Effector memory CD8-positive, alpha-beta T cell (primary cell): ENCODE measurements at regions not wholly inside any gene's neighbourhood (a gene's known extent, or its start where the extent isn't known, plus 50 kb on each side); places are given as distances from the start of the nearest gene placed in this dataset.
A peak's percentile ranks its signal among the peaks of the same experiment; 100 is the strongest.

ENCODE experiments used
- ATAC-seq: fragments of 150-1000 bp; cut with Tn5 transposase; replicated peaks from 2 replicates; pipeline ENCODE4 v1.10.0; 2021; ENCODE audit warnings: mild to moderate bottlenecking, moderate library complexity
- DNase-seq, 3 experiments: peaks; one replicate each; pipeline ENCODE4 v3.0.0; 2021
- H3K27ac Mint-ChIP-seq, 2 donors: one replicate each; pipeline ENCODE4 v1.8.0; 2022; ENCODE audit warnings: mild to moderate bottlenecking in 2 of 2, mixed read lengths in 2 of 2, moderate library complexity in 2 of 2
- H3K27me3 Mint-ChIP-seq, 2 donors: one replicate each; pipeline ENCODE4 v1.8.0; 2022; ENCODE audit warnings: mixed read lengths in 2 of 2
- H3K36me3 Mint-ChIP-seq: one replicate; pipeline ENCODE4 v1.8.0; 2022; ENCODE audit warnings: mild to moderate bottlenecking, moderate library complexity, mixed read lengths; ENCODE audit not compliant: insufficient read depth
- H3K4me1 Mint-ChIP-seq, 2 donors: one replicate each; pipeline ENCODE4 v1.8.0; 2022; ENCODE audit warnings: low read depth in 2 of 2, mixed read lengths in 2 of 2
- H3K4me3 Mint-ChIP-seq, 2 donors: one replicate each; pipeline ENCODE4 v1.8.0; 2022; ENCODE audit warnings: mild to moderate bottlenecking in 2 of 2, mixed read lengths in 2 of 2, moderate library complexity in 2 of 2
- H3K9me3 Mint-ChIP-seq, 2 donors: one replicate each; pipeline ENCODE4 v1.8.0; 2022; ENCODE audit warnings: mixed read lengths in 2 of 2

- DNase-seq (no peak), ATAC-seq (no peak)
- Mint-ChIP-seq H3K27ac (peak overlapping the region in 1 of 2 donors; percentile 4), H3K9me3 (no peaks in the 10 kb centered on the region), H3K4me1 (peaks cover 18 to 27% of the 10 kb centered on the region in 2 donors), H3K27me3 (no peaks in the 10 kb centered on the region), H3K36me3 (no peaks in the 10 kb centered on the region), H3K4me3 (peak overlapping the region in 1 of 2 donors; percentile 58)
Observed at GRCh38 chrX:42437211-42437610, 340.8 kb downstream of the PPP1R2C start.

DNA sequence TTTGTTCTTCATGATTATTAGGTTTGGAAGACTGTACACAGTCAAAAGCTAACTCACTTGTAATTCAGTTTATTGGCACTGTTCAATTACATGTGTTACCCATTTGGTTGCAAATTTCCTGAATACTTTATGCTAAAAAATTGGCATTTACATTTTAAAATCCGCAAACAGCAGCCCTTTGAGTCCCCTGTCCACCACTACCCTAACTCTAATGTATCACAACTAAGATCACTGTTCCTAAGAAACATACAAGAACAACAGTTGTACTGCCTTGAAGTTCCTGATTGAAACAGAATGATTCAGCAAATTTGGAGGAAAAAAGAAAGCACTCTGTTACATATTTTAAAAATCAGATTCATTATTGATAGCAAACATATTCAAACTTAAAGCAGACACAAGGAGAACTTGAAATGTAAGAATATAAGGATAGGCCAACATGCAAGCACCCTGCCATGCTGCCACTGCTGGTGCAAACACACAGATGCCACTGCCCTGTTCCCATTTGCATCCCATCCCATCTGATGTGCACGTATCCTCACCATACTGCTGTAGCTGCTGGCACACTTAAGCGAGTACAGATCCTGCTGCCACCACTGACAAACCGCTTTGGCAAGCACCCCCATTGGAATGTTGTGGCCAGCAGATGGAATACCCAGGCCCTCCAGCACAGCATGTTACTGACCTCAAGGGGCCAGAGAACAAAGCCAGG, 343.4 kb downstream of the PPP1R2C start:
- no peaks in the 10 kb centered on the region for H3K36me3 Mint-ChIP-seq
- no peak for DNase-seq
- no peak for ATAC-seq
- H3K9me3 Mint-ChIP-seq = no peaks in the 10 kb centered on the region
- H3K4me3 Mint-ChIP-seq = no peak overlapping the region
- peaks cover 18 to 27% of the 10 kb centered on the region in 2 donors for H3K4me1 Mint-ChIP-seq
- H3K27ac Mint-ChIP-seq = no peak overlapping the region
- no peaks in the 10 kb centered on the region for H3K27me3 Mint-ChIP-seq

DNA sequence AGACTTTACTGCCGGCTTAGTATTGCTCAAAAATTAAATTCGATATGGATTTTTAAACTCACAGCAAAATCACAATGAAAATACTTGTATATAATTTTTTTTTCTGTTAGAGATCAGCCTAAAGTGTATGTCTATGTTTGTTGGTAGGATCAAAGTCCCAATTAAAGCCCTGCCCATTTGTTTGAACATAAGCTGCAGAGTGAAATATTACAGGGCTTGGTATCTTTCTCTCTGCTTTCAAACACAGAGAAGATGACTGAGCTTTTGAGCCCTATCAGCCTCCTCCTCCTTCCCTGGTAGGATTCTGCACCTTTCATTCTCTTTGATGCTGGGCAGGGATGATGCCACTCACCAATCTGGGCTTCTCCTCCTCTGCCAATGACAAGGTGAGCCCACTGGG, 345.4 kb downstream of the PPP1R2C start:
- DNase-seq (no peak), ATAC-seq (no peak)
- H3K9me3 Mint-ChIP-seq = no peaks in the 10 kb centered on the region
- no peak overlapping the region for H3K4me3 Mint-ChIP-seq
- no peaks in the 10 kb centered on the region for H3K27me3 Mint-ChIP-seq
- H3K27ac Mint-ChIP-seq = no peak overlapping the region
- H3K36me3 Mint-ChIP-seq = no peaks in the 10 kb centered on the region
- peaks cover 14 to 16% of the 10 kb centered on the region in 2 donors for H3K4me1 Mint-ChIP-seq

DNA sequence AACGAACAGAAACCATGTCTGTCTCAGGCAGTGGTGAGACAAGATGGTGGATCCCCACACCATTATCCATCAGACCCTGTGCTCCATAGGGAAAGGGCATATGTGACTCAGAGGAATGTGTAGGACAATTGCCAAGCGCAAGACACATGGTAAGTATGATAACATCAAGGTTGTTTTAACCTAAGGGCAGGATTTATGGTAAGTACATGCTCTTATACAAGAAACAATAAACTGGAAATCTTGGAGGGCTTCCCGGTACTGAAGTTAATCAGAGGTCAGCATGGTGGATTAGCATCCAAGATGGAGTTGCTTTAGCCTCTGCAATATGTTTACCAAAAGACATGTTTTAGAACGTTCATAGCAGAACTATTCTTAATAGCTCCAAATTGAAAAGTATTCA, 355.0 kb downstream of the PPP1R2C start:
- H3K9me3 Mint-ChIP-seq = no peaks in the 10 kb centered on the region
- no peak overlapping the region for H3K4me3 Mint-ChIP-seq
- ATAC-seq (no peak), DNase-seq (no peak)
- peaks cover 0 to 2% of the 10 kb centered on the region in 2 donors for H3K4me1 Mint-ChIP-seq
- no peaks in the 10 kb centered on the region for H3K36me3 Mint-ChIP-seq
- H3K27ac Mint-ChIP-seq = no peak overlapping the region
- no peaks in the 10 kb centered on the region for H3K27me3 Mint-ChIP-seq

GRCh38 chrX:42420426-42420825, 357.5 kb downstream of the PPP1R2C start:
- no peak for ATAC-seq

GRCh38 chrX:42415636-42416035, 362.3 kb downstream of the PPP1R2C start:
- H3K9me3 Mint-ChIP-seq = peaks cover 4 to 8% of the 10 kb centered on the region in 2 donors
- ATAC-seq = no peak
- H3K4me3 Mint-ChIP-seq = no peak overlapping the region
- H3K4me1 Mint-ChIP-seq = peaks cover 9% of the 10 kb centered on the region in 2 donors
- no peak overlapping the region for H3K27ac Mint-ChIP-seq
- no peaks in the 10 kb centered on the region for H3K27me3 Mint-ChIP-seq
- no peaks in the 10 kb centered on the region for H3K36me3 Mint-ChIP-seq
- no peak for DNase-seq

More at GRCh38 chrX:42420426-42420825, 357.5 kb downstream of the PPP1R2C start:
- H3K27ac Mint-ChIP-seq = no peak overlapping the region
- H3K27me3 Mint-ChIP-seq = no peaks in the 10 kb centered on the region
- DNase-seq = no peak
- H3K4me3 Mint-ChIP-seq = no peak overlapping the region
- peaks cover 0 to 2% of the 10 kb centered on the region in 2 donors for H3K4me1 Mint-ChIP-seq
- no peaks in the 10 kb centered on the region for H3K9me3 Mint-ChIP-seq
- no peaks in the 10 kb centered on the region for H3K36me3 Mint-ChIP-seq

- peaks cover 4 to 8% of the 10 kb centered on the region in 2 donors for H3K9me3 Mint-ChIP-seq
- peaks cover 8 to 10% of the 10 kb centered on the region in 2 donors for H3K4me1 Mint-ChIP-seq
- ATAC-seq (no peak), DNase-seq (no peak)
- H3K4me3 Mint-ChIP-seq = no peak overlapping the region
- no peaks in the 10 kb centered on the region for H3K36me3 Mint-ChIP-seq
- no peaks in the 10 kb centered on the region for H3K27me3 Mint-ChIP-seq
- H3K27ac Mint-ChIP-seq = no peak overlapping the region
Observed at GRCh38 chrX:42414057-42414456, 363.9 kb downstream of the PPP1R2C start.

GRCh38 chrX:42399632-42400024, 378.3 kb downstream of the PPP1R2C start:
- no peaks in the 10 kb centered on the region for H3K9me3 Mint-ChIP-seq
- peaks cover 17 to 24% of the 10 kb centered on the region in 2 donors for H3K4me1 Mint-ChIP-seq
- DNase-seq (no peak), ATAC-seq (peak; percentile 66)
- H3K36me3 Mint-ChIP-seq = no peaks in the 10 kb centered on the region
- H3K4me3 Mint-ChIP-seq = peak overlapping the region; percentile 65 to 78
- no peaks in the 10 kb centered on the region for H3K27me3 Mint-ChIP-seq
- peak overlapping the region; percentile 66 to 90 for H3K27ac Mint-ChIP-seq

DNA sequence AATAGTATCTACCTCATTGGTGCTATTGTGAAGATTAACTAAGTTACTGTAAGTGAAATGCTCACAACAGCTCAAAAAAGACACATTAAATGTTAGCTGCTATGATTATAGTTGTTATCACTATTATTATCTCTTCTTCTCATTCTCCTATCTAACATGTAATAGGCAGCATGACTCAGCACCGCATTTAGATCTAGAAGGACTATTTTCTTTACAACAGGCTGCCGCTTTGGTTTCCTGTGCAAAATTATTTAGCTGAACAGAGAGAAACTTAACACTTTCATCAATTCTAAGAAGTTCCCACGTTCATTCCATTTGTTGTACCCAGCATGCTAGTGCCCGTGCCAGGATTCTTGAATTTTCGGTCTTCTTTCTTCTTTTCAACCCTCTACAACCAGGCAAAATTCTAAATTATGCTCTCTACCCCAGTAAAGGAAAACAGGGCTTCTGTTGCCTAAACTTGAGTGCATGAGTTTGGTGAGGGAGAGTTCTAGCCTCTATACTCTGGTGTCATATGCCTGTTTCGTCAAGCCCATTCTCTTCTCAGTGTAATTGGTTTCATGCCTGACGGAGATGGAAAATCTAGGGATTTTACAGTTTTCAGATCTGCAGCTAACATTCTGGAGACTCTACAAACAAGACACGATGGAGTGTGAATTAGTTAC, 378.9 kb downstream of the PPP1R2C start:
- no peaks in the 10 kb centered on the region for H3K9me3 Mint-ChIP-seq
- H3K27me3 Mint-ChIP-seq = no peaks in the 10 kb centered on the region
- peaks cover 17 to 24% of the 10 kb centered on the region in 2 donors for H3K4me1 Mint-ChIP-seq
- H3K4me3 Mint-ChIP-seq = peak overlapping the region; percentile 65 to 78
- no peaks in the 10 kb centered on the region for H3K36me3 Mint-ChIP-seq
- H3K27ac Mint-ChIP-seq = peak overlapping the region; percentile 66 to 90
- DNase-seq (peak; percentile 1 to 5 (median 1)), ATAC-seq (peak; percentile 80)

DNA sequence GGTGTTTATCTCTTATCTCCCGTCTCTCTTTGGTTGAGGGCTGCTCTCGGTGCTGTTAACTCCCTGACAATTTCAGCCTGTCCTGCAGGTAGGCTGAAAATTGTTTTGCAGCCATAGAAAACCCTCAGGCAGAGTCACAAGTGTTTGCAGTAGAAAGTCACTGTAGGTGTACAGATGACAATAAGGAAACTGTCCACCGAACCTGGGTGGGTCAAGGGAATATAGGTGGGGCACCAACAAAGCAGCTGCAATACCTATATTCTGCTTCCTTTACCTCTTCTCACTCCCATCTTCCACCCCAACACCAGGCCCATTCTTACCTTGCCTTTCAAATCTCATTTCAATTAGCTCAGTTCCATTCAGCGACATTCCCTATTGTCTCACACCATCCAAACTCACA, 381.8 kb downstream of the PPP1R2C start:
- no peaks in the 10 kb centered on the region for H3K27me3 Mint-ChIP-seq
- DNase-seq (no peak), ATAC-seq (no peak)
- no peak overlapping the region for H3K4me3 Mint-ChIP-seq
- H3K27ac Mint-ChIP-seq = no peak overlapping the region
- no peaks in the 10 kb centered on the region for H3K9me3 Mint-ChIP-seq
- H3K36me3 Mint-ChIP-seq = no peaks in the 10 kb centered on the region
- peaks cover 17 to 24% of the 10 kb centered on the region in 2 donors for H3K4me1 Mint-ChIP-seq

GRCh38 chrX:42392846-42393245, 385.1 kb downstream of the PPP1R2C start:
- H3K27me3 Mint-ChIP-seq = no peaks in the 10 kb centered on the region
- H3K4me3 Mint-ChIP-seq = no peak overlapping the region
- no peaks in the 10 kb centered on the region for H3K9me3 Mint-ChIP-seq
- no peak overlapping the region for H3K27ac Mint-ChIP-seq
- no peak for ATAC-seq
- no peak for DNase-seq
- H3K4me1 Mint-ChIP-seq = no peaks in the 10 kb centered on the region
- H3K36me3 Mint-ChIP-seq = no peaks in the 10 kb centered on the region

GRCh38 chrX:42386681-42387080, 391.3 kb downstream of the PPP1R2C start:
- Mint-ChIP-seq H3K9me3 (no peaks in the 10 kb centered on the region), H3K27me3 (no peaks in the 10 kb centered on the region)

GRCh38 chrX:42385730-42386129, 392.2 kb downstream of the PPP1R2C start:
- H3K27me3 Mint-ChIP-seq = no peaks in the 10 kb centered on the region

More at GRCh38 chrX:42386681-42387080, 391.3 kb downstream of the PPP1R2C start:
- H3K27ac Mint-ChIP-seq = no peak overlapping the region
- H3K4me3 Mint-ChIP-seq = no peak overlapping the region
- ATAC-seq (no peak), DNase-seq (no peak)
- no peaks in the 10 kb centered on the region for H3K36me3 Mint-ChIP-seq
- H3K4me1 Mint-ChIP-seq = peaks cover 0 to 2% of the 10 kb centered on the region in 2 donors

DNA sequence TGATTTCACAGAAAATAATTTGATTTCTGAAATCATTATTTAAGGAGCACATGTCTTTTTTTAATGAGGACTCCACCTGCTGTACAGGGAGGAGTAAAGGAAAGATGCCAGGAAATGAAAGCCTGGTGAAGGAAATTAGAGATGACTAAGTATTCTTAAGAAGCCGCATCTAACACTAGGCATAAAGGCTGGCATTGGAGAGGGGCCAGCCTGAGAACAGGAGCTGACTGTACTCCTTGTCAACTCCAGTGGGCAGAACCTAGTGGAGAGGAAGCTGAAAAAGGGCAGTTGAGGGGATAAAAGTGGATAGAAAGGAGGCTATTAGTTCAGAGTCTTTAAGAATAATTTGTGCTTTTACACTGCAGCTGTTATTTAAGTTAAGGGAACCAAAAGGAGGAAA, 393.0 kb downstream of the PPP1R2C start:
- H3K27me3 Mint-ChIP-seq = no peaks in the 10 kb centered on the region
- ATAC-seq (no peak), DNase-seq (no peak)
- H3K9me3 Mint-ChIP-seq = no peaks in the 10 kb centered on the region
- peaks cover 0 to 2% of the 10 kb centered on the region in 2 donors for H3K4me1 Mint-ChIP-seq
- H3K36me3 Mint-ChIP-seq = no peaks in the 10 kb centered on the region
- no peak overlapping the region for H3K4me3 Mint-ChIP-seq
- H3K27ac Mint-ChIP-seq = peak overlapping the region in 1 of 2 donors; percentile 49

More at GRCh38 chrX:42385730-42386129, 392.2 kb downstream of the PPP1R2C start:
- H3K27ac Mint-ChIP-seq = no peak overlapping the region
- DNase-seq (no peak), ATAC-seq (no peak)
- H3K4me1 Mint-ChIP-seq = peaks cover 0 to 2% of the 10 kb centered on the region in 2 donors
- no peaks in the 10 kb centered on the region for H3K9me3 Mint-ChIP-seq
- no peaks in the 10 kb centered on the region for H3K36me3 Mint-ChIP-seq
- H3K4me3 Mint-ChIP-seq = no peak overlapping the region
